Nephron progenitor cell (in vitro differentiated cells): ENCODE measurements at regions not wholly inside any gene's neighbourhood (a gene's known extent, or its start where the extent isn't known, plus 50 kb on each side); places are given as distances from the start of the nearest gene placed in this dataset.

Experiments
- DNase-seq: peaks from one replicate; pipeline ENCODE4 v3.0.0; 2021
- H3K27ac Mint-ChIP-seq: 2 replicates; pipeline ENCODE4 v1.8.0; 2021; ENCODE audit warnings: mild to moderate bottlenecking, moderate library complexity, mixed read lengths
- H3K27me3 Mint-ChIP-seq: 2 replicates; pipeline ENCODE4 v1.8.0; 2021; ENCODE audit warnings: mild to moderate bottlenecking, low read depth, mixed read lengths; ENCODE audit not compliant: poor library complexity
- H3K36me3 Mint-ChIP-seq: 2 replicates; pipeline ENCODE4 v1.8.0; 2021; ENCODE audit warnings: low read depth, mixed read lengths
- H3K4me1 Mint-ChIP-seq: 2 replicates; pipeline ENCODE4 v1.8.0; 2021; ENCODE audit warnings: mixed read lengths
- H3K4me3 Mint-ChIP-seq: 2 replicates; pipeline ENCODE4 v1.8.0; 2021; ENCODE audit warnings: mild to moderate bottlenecking, moderate library complexity, mixed read lengths
- H3K9me3 Mint-ChIP-seq: 2 replicates; pipeline ENCODE4 v1.8.0; 2021; ENCODE audit warnings: mild to moderate bottlenecking, moderate library complexity, mixed read lengths
- TF ChIP-seq, protein P1 (sequence below): fragments of 200-600 bp; sonication (generic); IDR thresholded peaks from 2 replicates; pipeline ENCODE4 v1.5.0; 2021; ENCODE audit warnings: antibody characterized with exemption

DNA sequence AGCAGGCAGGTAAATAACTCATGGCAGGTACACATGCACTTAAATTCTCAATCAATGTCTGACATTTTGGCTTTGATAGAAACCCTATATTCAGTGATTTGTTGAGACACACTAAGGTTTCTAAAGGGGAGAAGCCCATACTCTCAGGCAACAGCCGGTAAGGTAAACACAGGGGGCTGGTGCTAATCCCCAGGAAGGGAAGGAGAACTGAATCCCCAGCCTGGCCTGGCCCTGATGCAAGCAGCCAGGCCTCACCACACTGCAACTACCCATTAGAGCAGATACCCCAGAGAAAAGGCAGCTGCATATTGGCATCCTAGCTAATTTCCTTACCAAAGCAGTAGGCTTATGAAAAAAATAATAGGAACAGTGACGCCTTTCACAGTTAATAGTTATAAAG lies 116.5 kb upstream of the LRRC7 start:
- no peak for DNase-seq
- H3K9me3 Mint-ChIP-seq, result peaks cover 8% of the 10 kb centered on the region
- H3K27ac Mint-ChIP-seq, result no peak overlapping the region
- H3K4me3 Mint-ChIP-seq, result no peak overlapping the region
- peaks cover 5% of the 10 kb centered on the region for H3K4me1 Mint-ChIP-seq
- H3K27me3 Mint-ChIP-seq, result peaks cover 4% of the 10 kb centered on the region
- no peaks in the 10 kb centered on the region for H3K36me3 Mint-ChIP-seq
- TF ChIP-seq, protein P1, sequence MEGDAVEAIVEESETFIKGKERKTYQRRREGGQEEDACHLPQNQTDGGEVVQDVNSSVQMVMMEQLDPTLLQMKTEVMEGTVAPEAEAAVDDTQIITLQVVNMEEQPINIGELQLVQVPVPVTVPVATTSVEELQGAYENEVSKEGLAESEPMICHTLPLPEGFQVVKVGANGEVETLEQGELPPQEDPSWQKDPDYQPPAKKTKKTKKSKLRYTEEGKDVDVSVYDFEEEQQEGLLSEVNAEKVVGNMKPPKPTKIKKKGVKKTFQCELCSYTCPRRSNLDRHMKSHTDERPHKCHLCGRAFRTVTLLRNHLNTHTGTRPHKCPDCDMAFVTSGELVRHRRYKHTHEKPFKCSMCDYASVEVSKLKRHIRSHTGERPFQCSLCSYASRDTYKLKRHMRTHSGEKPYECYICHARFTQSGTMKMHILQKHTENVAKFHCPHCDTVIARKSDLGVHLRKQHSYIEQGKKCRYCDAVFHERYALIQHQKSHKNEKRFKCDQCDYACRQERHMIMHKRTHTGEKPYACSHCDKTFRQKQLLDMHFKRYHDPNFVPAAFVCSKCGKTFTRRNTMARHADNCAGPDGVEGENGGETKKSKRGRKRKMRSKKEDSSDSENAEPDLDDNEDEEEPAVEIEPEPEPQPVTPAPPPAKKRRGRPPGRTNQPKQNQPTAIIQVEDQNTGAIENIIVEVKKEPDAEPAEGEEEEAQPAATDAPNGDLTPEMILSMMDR, result no peak

DNA sequence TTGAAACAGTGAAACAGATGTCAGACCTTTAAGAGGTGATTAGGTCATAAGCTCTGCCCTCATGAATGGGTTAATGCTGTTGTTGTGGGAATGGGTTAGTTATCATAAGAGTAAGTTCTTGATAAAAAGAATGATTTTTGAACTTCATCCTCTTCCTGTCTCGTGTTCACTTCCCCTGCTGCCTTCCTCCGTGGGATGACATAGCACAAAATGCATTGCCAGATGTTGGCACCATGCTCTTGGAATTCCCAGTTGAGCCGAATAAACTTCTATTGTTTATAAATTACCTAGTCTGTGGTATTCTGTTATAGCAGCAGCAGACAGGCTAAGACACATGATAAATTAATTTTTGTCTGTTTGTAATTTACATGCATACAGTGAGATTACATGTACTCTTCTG lies 112.0 kb upstream of the LRRC7 start:
- H3K4me3 Mint-ChIP-seq, result no peak overlapping the region
- H3K27me3 Mint-ChIP-seq, result peaks cover 4% of the 10 kb centered on the region
- TF ChIP-seq, protein P1, result no peak
- no peak for DNase-seq
- no peak overlapping the region for H3K27ac Mint-ChIP-seq
- peaks cover 5% of the 10 kb centered on the region for H3K4me1 Mint-ChIP-seq
- H3K36me3 Mint-ChIP-seq, result no peaks in the 10 kb centered on the region
- no peaks in the 10 kb centered on the region for H3K9me3 Mint-ChIP-seq

DNA sequence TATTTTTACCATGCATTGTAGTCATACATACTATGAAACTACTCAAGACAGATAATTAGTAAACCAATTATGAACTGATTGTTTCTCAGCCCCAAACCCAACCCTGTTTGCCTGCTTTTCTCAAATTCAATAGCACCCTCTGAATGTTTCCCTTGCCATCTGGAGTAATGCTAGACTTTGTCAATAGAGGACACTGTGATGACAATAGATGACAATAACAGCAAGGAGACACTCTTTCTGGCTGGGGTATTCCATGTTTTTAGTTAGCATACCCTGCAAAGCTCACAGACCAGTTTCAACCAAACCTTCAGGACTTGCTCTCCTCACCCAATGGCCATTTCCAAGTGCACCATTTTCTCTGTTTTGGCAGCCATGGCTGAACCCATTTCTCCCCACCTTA lies 108.5 kb upstream of the LRRC7 start:
- Mint-ChIP-seq H3K9me3 (peaks cover 6% of the 10 kb centered on the region), H3K36me3 (no peaks in the 10 kb centered on the region), H3K27me3 (peaks cover 4% of the 10 kb centered on the region), H3K27ac (no peak overlapping the region), H3K4me1 (no peaks in the 10 kb centered on the region), H3K4me3 (no peak overlapping the region)
- TF ChIP-seq, protein P1, result no peak
- DNase-seq, result no peak

DNA sequence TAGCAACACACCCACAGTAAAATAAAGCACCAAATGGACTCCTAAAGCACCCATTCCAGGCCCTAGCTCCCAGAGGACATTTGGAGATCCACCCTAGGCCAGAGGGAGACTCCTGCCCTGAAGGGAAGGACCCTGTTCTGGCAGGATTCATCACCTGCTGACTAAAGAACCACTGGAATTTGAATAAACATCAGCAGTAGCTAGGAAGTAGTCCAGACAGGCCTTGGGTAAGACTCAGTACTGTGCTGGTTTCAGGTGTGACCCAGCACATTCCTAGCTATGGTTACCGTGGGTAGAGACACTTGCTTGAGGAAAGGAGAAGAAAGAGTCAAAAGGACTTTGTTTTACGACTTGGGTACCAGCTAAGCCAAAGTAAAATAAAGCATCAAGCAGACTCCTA lies 92.7 kb upstream of the LRRC7 start:
- TF ChIP-seq, protein P1, result no peak
- Mint-ChIP-seq H3K27ac (no peak overlapping the region), H3K4me1 (peaks cover 10% of the 10 kb centered on the region), H3K9me3 (no peaks in the 10 kb centered on the region), H3K4me3 (no peak overlapping the region), H3K36me3 (no peaks in the 10 kb centered on the region), H3K27me3 (no peaks in the 10 kb centered on the region)
- no peak for DNase-seq

DNA sequence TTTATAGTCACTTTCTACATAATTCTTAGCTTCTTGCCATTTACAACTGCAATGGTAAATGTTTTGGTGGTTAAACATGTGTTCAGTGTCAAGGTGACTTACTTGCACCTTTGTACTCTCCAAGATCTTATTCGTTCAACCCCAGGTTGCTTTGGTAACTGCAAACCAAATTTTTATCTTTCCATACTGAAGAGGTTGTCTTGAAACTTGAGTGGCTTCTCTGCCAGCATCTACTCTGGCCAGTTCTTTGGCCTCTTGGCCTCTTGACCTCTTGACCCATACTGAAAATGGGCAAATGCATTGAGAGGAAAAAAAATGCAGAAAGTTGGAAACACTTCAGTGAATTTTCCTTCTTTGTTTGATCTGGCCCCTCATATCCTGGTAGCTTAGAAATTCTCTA lies 88.0 kb upstream of the LRRC7 start:
- H3K27ac Mint-ChIP-seq, result no peak overlapping the region
- H3K27me3 Mint-ChIP-seq, result no peaks in the 10 kb centered on the region
- H3K9me3 Mint-ChIP-seq, result no peaks in the 10 kb centered on the region
- peaks cover 12% of the 10 kb centered on the region for H3K4me1 Mint-ChIP-seq
- peak; percentile 19 for DNase-seq
- H3K36me3 Mint-ChIP-seq, result no peaks in the 10 kb centered on the region
- TF ChIP-seq, protein P1, result no peak
- no peak overlapping the region for H3K4me3 Mint-ChIP-seq

DNA sequence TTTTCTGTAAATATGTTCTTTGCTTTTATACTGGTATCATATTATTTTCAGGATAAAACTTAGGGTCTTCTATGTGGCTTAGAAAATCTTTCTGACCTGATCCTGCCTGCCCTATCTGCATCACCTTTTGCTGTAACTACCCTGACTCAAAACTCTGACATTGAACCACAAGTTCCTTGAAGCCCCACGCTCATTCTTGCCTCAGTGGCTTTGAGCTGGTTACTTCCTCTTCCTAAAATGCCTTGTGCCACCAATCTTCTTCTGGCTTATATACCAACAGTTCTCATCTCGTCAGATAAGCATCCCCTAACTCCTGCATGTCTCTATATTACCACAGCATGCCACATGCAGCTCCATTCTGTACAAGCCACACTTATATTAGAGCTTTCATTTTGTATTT lies 84.5 kb upstream of the LRRC7 start:
- Mint-ChIP-seq H3K4me1 (peaks cover 12% of the 10 kb centered on the region), H3K4me3 (no peak overlapping the region), H3K27ac (no peak overlapping the region), H3K9me3 (peaks cover 11% of the 10 kb centered on the region), H3K27me3 (no peaks in the 10 kb centered on the region), H3K36me3 (no peaks in the 10 kb centered on the region)
- TF ChIP-seq, protein P1, result no peak
- DNase-seq, result no peak
